HepG2 (cell line): ENCODE measurements at regions not wholly inside any gene's neighbourhood (a gene's known extent, or its start where the extent isn't known, plus 50 kb on each side); places are given as distances from the start of the nearest gene placed in this dataset.

Experiments
- ATAC-seq: fragments of 200-7000 bp; cut with Tn5 transposase; 3 replicates; pipeline ENCODE4 v1.9.1; 2020; ENCODE audit warnings: mild to moderate bottlenecking, moderate library complexity
- BruUV-seq: library from RNA; stranded (reverse); fragments of 400-500 nt; replicated peaks from 2 replicates; lab custom pipeline; 2021; lab: Mats Ljungman, UMichigan
- CTCF ChIA-PET: fragments of 300-600 bp; formaldehyde crosslinking; extraction: SDS; loops from one replicate; lab custom pipeline; 2021; ENCODE audit warnings: low total read pairs, inconsistent platforms, low intra/inter-chr PET ratio; lab: Yijun Ruan, JAX
- POLR2A ChIA-PET: fragments of 350-600 bp; sonication (Branson Sonifier 250); formaldehyde crosslinking; loops from one replicate; lab custom pipeline; 2020; ENCODE audit warnings: antibody characterized with exemption, inconsistent platforms; lab: Yijun Ruan, JAX
- DNase-seq: peaks from one replicate; pipeline ENCODE4 v3.0.0-alpha.2; 2015; ENCODE audit warnings: low spot score
- FAIRE-seq: peaks from 3 replicates; lab custom pipeline; 2011; peaks lifted over from hg19 to GRCh38; lab: Jason Lieb, UNC
- H2AFZ ChIP-seq: one replicate; pipeline ENCODE4 v1.6.1; 2011; ENCODE audit warnings: low read length, inconsistent platforms
- H3K27ac ChIP-seq: fragments of 300-600 bp; 3 replicates; pipeline ENCODE4 v1.8.0; 2011; ENCODE audit warnings: mixed run types, mild to moderate bottlenecking, mixed read lengths, low read length, inconsistent platforms; ENCODE audit not compliant: insufficient read depth; ENCODE audit errors: extremely low read length
- H3K27me3 ChIP-seq, 2 experiments: fragments of 200-600 bp in 1 of 2; 2 replicates in 1 of 2; 3 replicates in 1 of 2; pipeline versions ENCODE4 v1.6.0 to v1.8.0; 2011; ENCODE audit warnings: low read length in 2 of 2, mild to moderate bottlenecking in 2 of 2, moderate library complexity in 2 of 2, inconsistent platforms in 1 of 2; ENCODE audit not compliant: insufficient read depth in 2 of 2, control insufficient read depth in 1 of 2
- H3K36me3 ChIP-seq, 2 experiments: fragments of 200-600 bp in 1 of 2; replicated peaks in 1 of 2; 2 replicates in 1 of 2; 3 replicates in 1 of 2; pipeline versions ENCODE4 v1.5.1 to v1.8.0; 2011; ENCODE audit warnings: low read length in 2 of 2, inconsistent platforms in 1 of 2; ENCODE audit not compliant: insufficient read depth in 2 of 2, control insufficient read depth in 1 of 2
- H3K4me1 ChIP-seq: 2 replicates; pipeline ENCODE4 v1.5.1; 2012; ENCODE audit warnings: low read length, inconsistent platforms; ENCODE audit not compliant: insufficient read depth
- H3K4me2 ChIP-seq: 2 replicates; pipeline ENCODE4 v1.6.0; 2011; ENCODE audit warnings: low read depth, low read length, inconsistent platforms
- H3K4me3 ChIP-seq, 3 experiments: fragments of 200-600 bp in 1 of 3; sonication (generic), shearing (Covaris generic) in 1 of 3; replicated peaks in 1 of 3; 2 replicates each; pipeline ENCODE4 v1.5.1; 2011 to 2016; ENCODE audit warnings: low read length in 3 of 3, inconsistent platforms in 2 of 3, low read depth in 2 of 3, mild to moderate bottlenecking in 2 of 3, control low read depth in 1 of 3, mixed read lengths in 1 of 3; ENCODE audit not compliant: insufficient read depth in 1 of 3
- H3K79me2 ChIP-seq: one replicate; pipeline ENCODE4 v1.6.1; 2011; ENCODE audit warnings: low read length, inconsistent platforms; ENCODE audit not compliant: insufficient read depth
- H3K9ac ChIP-seq: 2 replicates; pipeline ENCODE4 v1.6.0; 2011; ENCODE audit warnings: mild to moderate bottlenecking, low read depth, low read length, inconsistent platforms; ENCODE audit not compliant: insufficient read depth
- H3K9me3 ChIP-seq: 2 replicates; pipeline ENCODE4 v1.5.1; 2012; ENCODE audit warnings: mild to moderate bottlenecking, low read length
- H4K20me1 ChIP-seq: 2 replicates; pipeline ENCODE4 v1.6.0; 2011; ENCODE audit warnings: inconsistent platforms, mild to moderate bottlenecking, low read length, moderate library complexity; ENCODE audit not compliant: insufficient read depth
- FOXP1 ChIP-seq, 2 experiments: fragments of 450-650 bp in 1 of 2; IDR thresholded peaks; 2 replicates each; pipeline ENCODE4 v1.6.1; 2017 to 2018; ENCODE audit warnings: antibody characterized with exemption in 1 of 2
- ISL2 ChIP-seq: sonication (generic); formaldehyde crosslinking; IDR thresholded peaks from 2 replicates; pipeline ENCODE4 v1.5.0; 2020; ENCODE audit warnings: missing genetic modification reagents
- MEF2D ChIP-seq: sonication (generic); formaldehyde crosslinking; IDR thresholded peaks from 2 replicates; pipeline ENCODE4 v1.5.1; 2020; ENCODE audit warnings: mild to moderate bottlenecking, missing genetic modification reagents
- POLR2G ChIP-seq: fragments of 200-400 bp; formaldehyde crosslinking; IDR thresholded peaks from 2 replicates; pipeline ENCODE4 v1.6.1; 2018; ENCODE audit warnings: mild to moderate bottlenecking, low read depth, low read length, moderate library complexity
- TCF7L2 ChIP-seq: IDR thresholded peaks from 2 replicates; pipeline ENCODE4 v1.6.1; 2011; ENCODE audit warnings: mild to moderate bottlenecking, low read depth, low read length, moderate library complexity
- ZFP62 ChIP-seq: sonication (generic); formaldehyde crosslinking; IDR thresholded peaks from 2 replicates; pipeline ENCODE4 v1.4.0; 2020; ENCODE audit warnings: missing genetic modification reagents
- WGBS: methylation state at CpG from one replicate; pipeline ENCODE4 v1.1.6; 2017; ENCODE audit warnings: low lambda C conversion rate; 5-methylcytosine and 5-hydroxymethylcytosine counted together
- in situ Hi-C: cut with HindIII; loops from 2 replicates; pipeline ENCODE4 v1.10.0; 2017; ENCODE audit warnings: low pct_unique_long_range_greater_than_20kb; ENCODE audit not compliant: extremely low pct_ligation_motif_present
- intact Hi-C: fragments of 100-400 bp; cut with micrococcal nuclease; formaldehyde crosslinking; loops from one replicate; pipeline ENCODE4 v1.10.0; 2022; ENCODE audit not compliant: unreplicated experiment
- TF ChIP-seq, protein P1 (sequence below): sonication (generic); formaldehyde crosslinking; IDR thresholded peaks from 2 replicates; pipeline ENCODE4 v1.4.0; 2020; ENCODE audit warnings: missing genetic modification reagents
- TF ChIP-seq, protein P2 (sequence below): sonication (generic); formaldehyde crosslinking; IDR thresholded peaks from 2 replicates; pipeline ENCODE4 v1.8.1; 2022; ENCODE audit warnings: low read depth, mild to moderate bottlenecking, missing genetic modification reagents
- TF ChIP-seq, protein P3 (sequence below): sonication (generic); formaldehyde crosslinking; IDR thresholded peaks from 2 replicates; pipeline ENCODE4 v1.8.1; 2023; ENCODE audit warnings: mild to moderate bottlenecking, moderate library complexity, missing genetic modification reagents

DNA sequence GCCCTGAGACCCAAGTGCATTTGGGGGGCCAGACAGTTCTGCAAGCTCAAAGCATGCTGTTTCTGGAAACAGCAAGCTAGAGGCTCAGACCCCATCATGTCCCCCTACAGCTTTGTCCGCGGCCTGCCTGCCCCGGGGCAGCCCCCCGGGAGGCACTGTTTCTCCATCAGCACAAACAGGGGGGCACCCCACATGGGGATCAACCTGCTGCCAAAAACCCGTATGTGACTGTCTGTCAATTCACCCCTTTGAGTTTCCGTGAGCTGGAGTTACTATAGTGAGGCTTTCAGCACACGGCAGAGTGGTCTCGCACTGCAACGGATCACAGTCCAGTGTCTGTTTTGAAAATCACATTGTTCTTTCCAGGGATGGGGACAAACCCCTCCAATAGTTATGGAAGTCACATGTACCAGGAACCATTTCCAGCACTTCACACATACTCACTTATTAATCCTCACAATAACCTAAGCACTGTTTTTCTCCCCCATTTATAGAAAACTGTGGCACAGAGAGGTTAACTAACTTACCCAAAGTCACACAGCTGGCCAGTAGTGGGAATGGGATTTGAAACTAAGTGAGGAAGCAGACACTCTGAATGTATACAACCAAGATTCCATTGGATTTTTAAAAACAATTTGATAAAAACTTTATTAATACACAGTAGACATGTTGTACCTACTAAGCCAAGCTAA lies 269.0 kb downstream of the C16orf95 start:
- no peak for FAIRE-seq
- POLR2A ChIA-PET: no interaction called here
- no peak overlapping the region for H3K4me3 ChIP-seq
- intact Hi-C loops: no loop called here
- no peaks in the 10 kb centered on the region for H3K79me2 ChIP-seq
- no peak for TF ChIP-seq ZFP62 (CRISPR knock-in tag)
- no peak for TF ChIP-seq FOXP1 (IDR thresholded peaks at IDR 0.05)
- TF ChIP-seq FOXP1 (CRISPR knock-in tag; IDR thresholded peaks at IDR 0.05): no peak
- TF ChIP-seq, protein P1, sequence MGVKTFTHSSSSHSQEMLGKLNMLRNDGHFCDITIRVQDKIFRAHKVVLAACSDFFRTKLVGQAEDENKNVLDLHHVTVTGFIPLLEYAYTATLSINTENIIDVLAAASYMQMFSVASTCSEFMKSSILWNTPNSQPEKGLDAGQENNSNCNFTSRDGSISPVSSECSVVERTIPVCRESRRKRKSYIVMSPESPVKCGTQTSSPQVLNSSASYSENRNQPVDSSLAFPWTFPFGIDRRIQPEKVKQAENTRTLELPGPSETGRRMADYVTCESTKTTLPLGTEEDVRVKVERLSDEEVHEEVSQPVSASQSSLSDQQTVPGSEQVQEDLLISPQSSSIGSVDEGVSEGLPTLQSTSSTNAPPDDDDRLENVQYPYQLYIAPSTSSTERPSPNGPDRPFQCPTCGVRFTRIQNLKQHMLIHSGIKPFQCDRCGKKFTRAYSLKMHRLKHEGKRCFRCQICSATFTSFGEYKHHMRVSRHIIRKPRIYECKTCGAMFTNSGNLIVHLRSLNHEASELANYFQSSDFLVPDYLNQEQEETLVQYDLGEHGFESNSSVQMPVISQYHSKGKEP (CRISPR knock-in tag): no peak
- TF ChIP-seq, protein P2, sequence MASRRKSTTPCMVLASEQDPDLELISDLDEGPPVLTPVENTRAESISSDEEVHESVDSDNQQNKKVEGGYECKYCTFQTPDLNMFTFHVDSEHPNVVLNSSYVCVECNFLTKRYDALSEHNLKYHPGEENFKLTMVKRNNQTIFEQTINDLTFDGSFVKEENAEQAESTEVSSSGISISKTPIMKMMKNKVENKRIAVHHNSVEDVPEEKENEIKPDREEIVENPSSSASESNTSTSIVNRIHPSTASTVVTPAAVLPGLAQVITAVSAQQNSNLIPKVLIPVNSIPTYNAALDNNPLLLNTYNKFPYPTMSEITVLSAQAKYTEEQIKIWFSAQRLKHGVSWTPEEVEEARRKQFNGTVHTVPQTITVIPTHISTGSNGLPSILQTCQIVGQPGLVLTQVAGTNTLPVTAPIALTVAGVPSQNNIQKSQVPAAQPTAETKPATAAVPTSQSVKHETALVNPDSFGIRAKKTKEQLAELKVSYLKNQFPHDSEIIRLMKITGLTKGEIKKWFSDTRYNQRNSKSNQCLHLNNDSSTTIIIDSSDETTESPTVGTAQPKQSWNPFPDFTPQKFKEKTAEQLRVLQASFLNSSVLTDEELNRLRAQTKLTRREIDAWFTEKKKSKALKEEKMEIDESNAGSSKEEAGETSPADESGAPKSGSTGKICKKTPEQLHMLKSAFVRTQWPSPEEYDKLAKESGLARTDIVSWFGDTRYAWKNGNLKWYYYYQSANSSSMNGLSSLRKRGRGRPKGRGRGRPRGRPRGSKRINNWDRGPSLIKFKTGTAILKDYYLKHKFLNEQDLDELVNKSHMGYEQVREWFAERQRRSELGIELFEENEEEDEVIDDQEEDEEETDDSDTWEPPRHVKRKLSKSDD: no peak
- TF ChIP-seq MEF2D (CRISPR knock-in tag): no peak
- TF ChIP-seq TCF7L2: no peak
- TF ChIP-seq, protein P3, sequence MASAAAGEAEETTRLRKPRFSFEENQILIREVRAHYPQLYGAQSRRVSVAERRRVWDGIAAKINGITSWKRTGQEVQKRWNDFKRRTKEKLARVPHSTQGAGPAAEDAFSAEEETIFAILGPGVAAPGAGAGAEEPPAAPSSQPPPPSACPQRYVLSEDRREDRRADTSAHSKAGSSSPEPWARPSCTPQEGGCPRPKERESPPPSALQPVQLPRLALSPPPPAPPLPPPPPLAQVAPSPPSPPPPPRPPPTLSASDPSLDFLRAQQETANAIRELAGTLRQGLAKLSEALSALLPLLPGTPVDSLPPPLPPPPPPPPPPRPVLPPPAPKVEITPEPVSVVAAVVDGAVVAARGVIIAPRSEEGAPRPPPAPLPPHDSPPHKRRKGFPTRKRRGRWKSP: no peak
- no peak for TF ChIP-seq ISL2 (CRISPR knock-in tag)
- TF ChIP-seq POLR2G: no peak
- TF ChIP-seq, all 625 proteins: peak for 0
- Histone ChIP-seq H3K9ac (no peak overlapping the region), H3K27ac (no peak overlapping the region), H2AFZ (no peak overlapping the region), H4K20me1 (no peaks in the 10 kb centered on the region), H3K4me2 (no peak overlapping the region), H3K36me3 (no peaks in the 10 kb centered on the region), H3K9me3 (no peaks in the 10 kb centered on the region), H3K27me3 (peaks cover 13 to 53% of the 10 kb centered on the region in 2 experiments; a peak in 4 of 5 replicates), H3K4me1 (no peaks in the 10 kb centered on the region)
- DNase-seq (no peak), ATAC-seq (no peak)
- CTCF ChIA-PET: no interaction called here
- no TSS peak for BruUV-seq
- in situ Hi-C loops: no loop called here
- 67% methylated on average over 9 of the region's 9 CpGs for WGBS
